ENCODE measurements at regions not wholly inside any gene's neighbourhood (a gene's known extent, or its start where the extent isn't known, plus 50 kb on each side); places are given as distances from the start of the nearest gene placed in this dataset.

DNA sequence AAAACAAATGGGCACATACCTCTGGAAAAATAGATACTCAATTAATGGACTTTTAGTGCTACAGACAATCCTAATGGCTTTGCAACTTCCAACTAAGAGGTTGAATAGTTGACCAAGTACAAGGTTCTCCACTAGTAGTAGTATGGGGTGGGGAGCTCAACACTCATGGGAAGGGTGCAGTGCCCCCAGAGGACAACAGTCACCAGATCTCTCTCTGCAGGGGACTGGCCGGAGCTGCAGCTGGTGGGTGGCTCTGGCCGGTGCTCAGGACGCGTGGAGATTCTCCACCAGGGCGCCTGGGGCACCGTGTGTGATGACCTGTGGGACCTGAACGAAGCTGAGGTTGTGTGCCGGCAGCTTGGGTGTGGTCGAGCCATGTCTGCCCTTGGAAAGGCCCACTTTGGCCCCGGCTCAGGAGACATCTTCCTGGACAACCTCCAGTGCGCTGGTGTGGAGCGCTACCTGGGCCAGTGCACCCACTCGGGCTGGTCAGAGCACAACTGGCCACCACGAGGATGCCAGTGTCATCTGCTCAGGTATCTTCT is 68.1 kb downstream of the CUZD1 start:
- no peak for DNase-seq
- Histone ChIP-seq H3K36me3 (ENCODE audit: control insufficient read depth, insufficient read depth, low read length) (no peaks in the 10 kb centered on the region), H3K9ac (ENCODE audit: low read depth, low read length) (no peak overlapping the region), H4K8ac (ENCODE audit: low read depth in 2 of 2, low read length in 2 of 2) (no peak overlapping the region), H3K23ac (ENCODE audit: low read depth, low read length) (no peak overlapping the region), H3K18ac (ENCODE audit: low read depth, low read length) (no peak overlapping the region), H3K56ac (ENCODE audit: extremely low read depth, insufficient read depth, low read length) (no peak overlapping the region), H2AFZ (replicated peaks; ENCODE audit: low read length, poor library complexity) (no peak overlapping the region), H3K4me1 (ENCODE audit: control insufficient read depth, insufficient read depth, low read length) (no peaks in the 10 kb centered on the region), H3K4ac (ENCODE audit: low read depth, low read length) (no peak overlapping the region), H2AK9ac (replicated peaks; ENCODE audit: low read depth, low read length, poor library complexity) (no peak overlapping the region), H3K79me1 (ENCODE audit: low read depth in 1 of 2, low read length in 2 of 2) (no peaks in the 10 kb centered on the region), H3K9me3 (ENCODE audit: control insufficient read depth, insufficient read depth, low read length) (no peaks in the 10 kb centered on the region), H3K9me1 (ENCODE audit: insufficient read depth, low read length) (no peaks in the 10 kb centered on the region), H2AK5ac (ENCODE audit: low read depth, low read length) (no peak overlapping the region), H4K20me1 (ENCODE audit: insufficient read depth, low read length) (no peaks in the 10 kb centered on the region), H4K5ac (ENCODE audit: low read depth, low read length) (no peak overlapping the region), H3K4me2 (ENCODE audit: low read depth, low read length) (no peak overlapping the region), H2BK120ac (ENCODE audit: low read depth, low read length) (no peak overlapping the region), H2BK5ac (ENCODE audit: low read depth, low read length, poor library complexity, severe bottlenecking) (no peak overlapping the region), H2BK20ac (ENCODE audit: low read depth, low read length) (no peak overlapping the region), H3K14ac (replicated peaks; ENCODE audit: low read depth, low read length) (no peak overlapping the region), H3K27me3 (ENCODE audit: control insufficient read depth, insufficient read depth, low read length) (no peaks in the 10 kb centered on the region), H3K4me3 (ENCODE audit: insufficient read depth, low read depth, low read length) (no peak overlapping the region), H3K27ac (ENCODE audit: insufficient read depth, low read length) (no peak overlapping the region), H2BK15ac (ENCODE audit: low read depth, low read length) (no peak overlapping the region), H4K91ac (ENCODE audit: insufficient read depth, low read depth, low read length) (no peak overlapping the region)
- no peak for ATAC-seq (ENCODE audit: low read depth)
- in situ Hi-C loops (cut with MboI; ENCODE audit: low sequenced_read_pairs), result no loop called here
- no TSS peak for BruUV-seq (replicated peaks)
- POLR2A ChIA-PET (ENCODE audit: unreplicated experiment), result no interaction called here
- 49% methylated on average over 9 of the region's 14 CpGs; no CpG with 5 or more reads in 1 of the 2 experiments for WGBS, 2 experiments (ENCODE audit: extremely low coverage in 2 of 2, insufficient read length in 1 of 2)
- intact Hi-C loops (cut with micrococcal nuclease), result no loop called here
- dilution Hi-C loops (cut with HindIII; ENCODE audit: low sequenced_read_pairs, unreplicated experiment), result no loop called here
- TF ChIP-seq MAZ (IDR thresholded peaks at IDR 0.05; ENCODE audit: borderline replicate concordance, low read depth, low read length) (no peak), RFX5 (IDR thresholded peaks at IDR 0.05; ENCODE audit: low read depth, low read length) (no peak), NFE2L2 (IDR thresholded peaks at IDR 0.05; ENCODE audit: low read depth, low read length) (no peak), POLR2A (IDR thresholded peaks at IDR 0.05; ENCODE audit: low read depth, low read length) (no peak), RAD21 (IDR thresholded peaks at IDR 0.05; ENCODE audit: low read length) (no peak), BHLHE40 (IDR thresholded peaks at IDR 0.05; ENCODE audit: low read depth, low read length) (no peak), SMC3 (IDR thresholded peaks at IDR 0.05; ENCODE audit: low read depth, low read length) (no peak), CHD1 (IDR thresholded peaks at IDR 0.05; ENCODE audit: low read depth, low read length) (no peak), MXI1 (IDR thresholded peaks at IDR 0.05; ENCODE audit: borderline replicate concordance, low read depth, low read length) (no peak), MAFK (IDR thresholded peaks at IDR 0.05; ENCODE audit: low read depth, low read length) (no peak), FOS (IDR thresholded peaks at IDR 0.05; ENCODE audit: low read depth, low read length) (no peak), CEBPB (IDR thresholded peaks at IDR 0.05; ENCODE audit: low read depth, low read length) (no peak), RCOR1 (IDR thresholded peaks at IDR 0.05; ENCODE audit: insufficient replicate concordance, low read length) (no peak)
- TF ChIP-seq, protein P1, sequence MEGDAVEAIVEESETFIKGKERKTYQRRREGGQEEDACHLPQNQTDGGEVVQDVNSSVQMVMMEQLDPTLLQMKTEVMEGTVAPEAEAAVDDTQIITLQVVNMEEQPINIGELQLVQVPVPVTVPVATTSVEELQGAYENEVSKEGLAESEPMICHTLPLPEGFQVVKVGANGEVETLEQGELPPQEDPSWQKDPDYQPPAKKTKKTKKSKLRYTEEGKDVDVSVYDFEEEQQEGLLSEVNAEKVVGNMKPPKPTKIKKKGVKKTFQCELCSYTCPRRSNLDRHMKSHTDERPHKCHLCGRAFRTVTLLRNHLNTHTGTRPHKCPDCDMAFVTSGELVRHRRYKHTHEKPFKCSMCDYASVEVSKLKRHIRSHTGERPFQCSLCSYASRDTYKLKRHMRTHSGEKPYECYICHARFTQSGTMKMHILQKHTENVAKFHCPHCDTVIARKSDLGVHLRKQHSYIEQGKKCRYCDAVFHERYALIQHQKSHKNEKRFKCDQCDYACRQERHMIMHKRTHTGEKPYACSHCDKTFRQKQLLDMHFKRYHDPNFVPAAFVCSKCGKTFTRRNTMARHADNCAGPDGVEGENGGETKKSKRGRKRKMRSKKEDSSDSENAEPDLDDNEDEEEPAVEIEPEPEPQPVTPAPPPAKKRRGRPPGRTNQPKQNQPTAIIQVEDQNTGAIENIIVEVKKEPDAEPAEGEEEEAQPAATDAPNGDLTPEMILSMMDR (conservative IDR thresholded peaks at IDR 0.05; ENCODE audit: low read depth, low read length), result no peak
- TF ChIP-seq, protein P2, sequence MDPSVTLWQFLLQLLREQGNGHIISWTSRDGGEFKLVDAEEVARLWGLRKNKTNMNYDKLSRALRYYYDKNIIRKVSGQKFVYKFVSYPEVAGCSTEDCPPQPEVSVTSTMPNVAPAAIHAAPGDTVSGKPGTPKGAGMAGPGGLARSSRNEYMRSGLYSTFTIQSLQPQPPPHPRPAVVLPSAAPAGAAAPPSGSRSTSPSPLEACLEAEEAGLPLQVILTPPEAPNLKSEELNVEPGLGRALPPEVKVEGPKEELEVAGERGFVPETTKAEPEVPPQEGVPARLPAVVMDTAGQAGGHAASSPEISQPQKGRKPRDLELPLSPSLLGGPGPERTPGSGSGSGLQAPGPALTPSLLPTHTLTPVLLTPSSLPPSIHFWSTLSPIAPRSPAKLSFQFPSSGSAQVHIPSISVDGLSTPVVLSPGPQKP (IDR thresholded peaks at IDR 0.05; ENCODE audit: borderline replicate concordance, low read depth, low read length), result no peak
- TF ChIP-seq, protein P3, sequence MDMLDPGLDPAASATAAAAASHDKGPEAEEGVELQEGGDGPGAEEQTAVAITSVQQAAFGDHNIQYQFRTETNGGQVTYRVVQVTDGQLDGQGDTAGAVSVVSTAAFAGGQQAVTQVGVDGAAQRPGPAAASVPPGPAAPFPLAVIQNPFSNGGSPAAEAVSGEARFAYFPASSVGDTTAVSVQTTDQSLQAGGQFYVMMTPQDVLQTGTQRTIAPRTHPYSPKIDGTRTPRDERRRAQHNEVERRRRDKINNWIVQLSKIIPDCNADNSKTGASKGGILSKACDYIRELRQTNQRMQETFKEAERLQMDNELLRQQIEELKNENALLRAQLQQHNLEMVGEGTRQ (IDR thresholded peaks at IDR 0.05; ENCODE audit: low read depth, low read length), result no peak
- CTCF ChIA-PET, result no interaction called here
